Uterus (tissue), 2 donors: ENCODE measurements at regions not wholly inside any gene's neighbourhood (a gene's known extent, or its start where the extent isn't known, plus 50 kb on each side); places are given as distances from the start of the nearest gene placed in this dataset.

Source experiments
- POLR2A ChIP-seq, 2 donors: fragments of 450-650 bp; IDR thresholded peaks; one replicate each; pipeline ENCODE4 v1.6.1; 2016; ENCODE audit warnings: antibody characterized with exemption in 2 of 2, mild to moderate bottlenecking in 1 of 2, moderate library complexity in 1 of 2
- TF ChIP-seq, protein P1 (sequence below), 4 experiments: fragments of 200-600 bp in 2 of 4; fragments of 450-650 bp in 2 of 4; sonication (generic) in 2 of 4; IDR thresholded peaks; one replicate each; pipeline ENCODE4 v1.5.1; 2016 to 2019; ENCODE audit warnings: antibody characterized with exemption in 4 of 4, mild to moderate bottlenecking in 2 of 4, moderate library complexity in 1 of 4

DNA sequence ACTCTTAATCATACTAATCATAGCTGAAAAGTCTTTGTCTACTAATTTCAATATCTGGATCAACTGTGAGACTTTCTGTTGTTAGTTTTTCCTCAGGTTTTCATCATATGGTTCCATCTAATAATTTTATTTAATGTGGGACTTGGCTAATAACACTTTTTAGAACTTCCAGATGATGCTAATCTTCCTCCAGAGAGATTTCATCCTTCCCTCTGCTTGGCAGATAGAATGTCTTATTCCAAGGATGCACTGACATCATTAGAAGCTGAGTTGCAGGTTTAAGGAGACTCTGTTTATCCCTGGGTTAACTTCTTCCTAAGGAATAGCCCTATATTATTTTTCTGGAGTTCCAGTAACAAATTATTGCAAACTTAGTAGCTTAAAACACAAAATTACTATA is 325.6 kb downstream of the COG6 start:
- TF ChIP-seq, protein P1, sequence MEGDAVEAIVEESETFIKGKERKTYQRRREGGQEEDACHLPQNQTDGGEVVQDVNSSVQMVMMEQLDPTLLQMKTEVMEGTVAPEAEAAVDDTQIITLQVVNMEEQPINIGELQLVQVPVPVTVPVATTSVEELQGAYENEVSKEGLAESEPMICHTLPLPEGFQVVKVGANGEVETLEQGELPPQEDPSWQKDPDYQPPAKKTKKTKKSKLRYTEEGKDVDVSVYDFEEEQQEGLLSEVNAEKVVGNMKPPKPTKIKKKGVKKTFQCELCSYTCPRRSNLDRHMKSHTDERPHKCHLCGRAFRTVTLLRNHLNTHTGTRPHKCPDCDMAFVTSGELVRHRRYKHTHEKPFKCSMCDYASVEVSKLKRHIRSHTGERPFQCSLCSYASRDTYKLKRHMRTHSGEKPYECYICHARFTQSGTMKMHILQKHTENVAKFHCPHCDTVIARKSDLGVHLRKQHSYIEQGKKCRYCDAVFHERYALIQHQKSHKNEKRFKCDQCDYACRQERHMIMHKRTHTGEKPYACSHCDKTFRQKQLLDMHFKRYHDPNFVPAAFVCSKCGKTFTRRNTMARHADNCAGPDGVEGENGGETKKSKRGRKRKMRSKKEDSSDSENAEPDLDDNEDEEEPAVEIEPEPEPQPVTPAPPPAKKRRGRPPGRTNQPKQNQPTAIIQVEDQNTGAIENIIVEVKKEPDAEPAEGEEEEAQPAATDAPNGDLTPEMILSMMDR (IDR thresholded peaks at IDR 0.05) = no peak
- TF ChIP-seq POLR2A (IDR thresholded peaks at IDR 0.05) = no peak
